ENCODE measurements at regions not wholly inside any gene's neighbourhood (a gene's known extent, or its start where the extent isn't known, plus 50 kb on each side); places are given as distances from the start of the nearest gene placed in this dataset.

GRCh38 chr7:26492816-26493215 lies 201.2 kb downstream of the SNX10 start:
- no peak for TF ChIP-seq CTCF (IDR thresholded peaks at IDR 0.05; ENCODE audit: insufficient read depth, low read depth, low read length, missing control alignments)
- DNase-seq (ENCODE audit: low read depth), result no peak
- H3K4me3 ChIP-seq (ENCODE audit: low read length), result no peak overlapping the region

- TF ChIP-seq CTCF (IDR thresholded peaks at IDR 0.05; ENCODE audit: insufficient read depth, low read depth, low read length, missing control alignments), result no peak
- H3K4me3 ChIP-seq (ENCODE audit: low read length), result no peak overlapping the region
- no peak for DNase-seq (ENCODE audit: low read depth)
Measured at GRCh38 chr7:26493737-26494428, 202.2 kb downstream of the SNX10 start.

DNA sequence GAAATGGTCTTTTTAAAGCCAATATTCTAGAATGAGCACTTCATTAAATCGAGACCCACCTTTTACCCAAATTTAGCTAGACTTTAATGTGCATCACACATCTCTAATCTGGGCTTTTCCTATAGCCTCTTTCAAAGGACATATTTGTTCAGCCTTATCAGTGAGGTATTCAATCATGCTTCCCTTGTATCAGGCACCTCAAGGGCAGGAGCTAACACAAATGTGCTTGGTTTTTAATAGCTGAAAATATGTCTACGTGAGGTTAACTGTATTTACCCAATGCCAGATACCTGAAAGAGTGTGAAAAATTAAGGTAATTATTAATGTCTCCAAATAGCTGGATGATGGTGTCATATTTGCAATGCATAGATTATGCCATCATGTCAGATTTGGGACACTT lies 203.9 kb downstream of the SNX10 start:
- DNase-seq (ENCODE audit: low read depth), result no peak
- no peak for TF ChIP-seq CTCF (IDR thresholded peaks at IDR 0.05; ENCODE audit: insufficient read depth, low read depth, low read length, missing control alignments)
- no peak overlapping the region for H3K4me3 ChIP-seq (ENCODE audit: low read length)

GRCh38 chr7:26497801-26498596 lies 206.3 kb downstream of the SNX10 start:
- no peak overlapping the region for H3K4me3 ChIP-seq (ENCODE audit: low read length)
- DNase-seq (ENCODE audit: low read depth), result peak; percentile 12
- no peak for TF ChIP-seq CTCF (IDR thresholded peaks at IDR 0.05; ENCODE audit: insufficient read depth, low read depth, low read length, missing control alignments)

DNA sequence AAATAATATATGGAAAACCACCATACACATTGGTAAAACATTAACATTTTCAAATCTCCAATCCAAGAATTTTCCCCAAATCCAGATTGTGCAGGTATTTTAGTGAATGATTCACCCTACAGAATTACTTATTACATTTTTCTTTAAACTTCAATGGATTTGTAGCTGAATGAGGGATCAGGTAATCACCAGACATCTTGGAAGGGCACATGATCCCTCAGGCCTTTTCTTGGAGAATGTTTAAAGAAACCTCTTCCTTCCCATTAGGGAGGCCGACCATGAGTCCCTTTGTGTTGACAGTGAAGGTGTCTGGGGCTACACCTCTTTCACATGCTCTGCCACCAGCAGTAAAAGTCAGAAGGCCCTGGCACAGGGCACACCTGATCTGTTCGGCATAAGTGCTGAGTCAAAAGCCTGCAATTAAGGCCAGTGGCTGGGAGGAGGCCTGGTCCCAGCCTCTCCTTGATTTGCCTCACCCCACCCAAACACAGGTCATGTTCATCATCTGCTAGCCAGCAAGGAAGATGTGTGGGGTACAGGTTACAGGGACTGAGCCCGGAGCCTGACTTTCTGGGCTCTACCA lies 207.7 kb downstream of the SNX10 start:
- no peak for TF ChIP-seq CTCF (IDR thresholded peaks at IDR 0.05; ENCODE audit: insufficient read depth, low read depth, low read length, missing control alignments)
- no peak overlapping the region for H3K4me3 ChIP-seq (ENCODE audit: low read length)
- DNase-seq (ENCODE audit: low read depth), result no peak

DNA sequence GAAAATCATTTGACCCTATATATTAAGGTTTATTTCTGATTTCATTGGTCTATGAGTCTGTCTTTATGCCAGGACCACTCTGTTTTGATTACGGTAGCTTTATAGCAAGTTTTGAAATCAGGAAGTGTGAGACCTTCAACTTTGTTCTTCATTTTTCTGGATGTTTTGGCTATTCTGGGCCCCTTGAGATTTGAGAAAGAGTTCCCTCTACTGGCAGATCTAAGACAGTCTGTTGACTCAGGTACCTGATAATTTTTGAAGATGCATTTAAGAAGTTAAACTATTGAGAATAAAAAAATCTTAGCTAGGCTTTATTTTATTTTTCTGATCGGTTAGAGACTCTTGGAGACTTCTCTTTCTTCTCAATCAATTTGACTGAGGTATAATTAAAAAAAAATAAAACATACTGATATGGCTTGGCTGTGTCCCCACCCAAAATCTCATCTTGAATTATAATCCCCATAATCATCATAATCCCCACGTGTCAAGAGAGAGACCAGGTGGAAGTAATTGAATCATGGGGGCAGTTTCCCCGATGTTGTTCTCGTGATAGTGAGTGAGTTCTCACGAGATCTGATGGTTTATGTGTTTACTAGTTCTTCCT lies 209.2 kb downstream of the SNX10 start:
- peak; percentile 43 for DNase-seq (ENCODE audit: low read depth)
- H3K4me3 ChIP-seq (ENCODE audit: low read length), result no peak overlapping the region
- TF ChIP-seq CTCF (IDR thresholded peaks at IDR 0.05; ENCODE audit: insufficient read depth, low read depth, low read length, missing control alignments), result peak; percentile 68

Data from epithelial cell of esophagus (primary cell).